DND-41 (cell line): ENCODE measurements at regions not wholly inside any gene's neighbourhood (a gene's known extent, or its start where the extent isn't known, plus 50 kb on each side); places are given as distances from the start of the nearest gene placed in this dataset.

ENCODE experiments used
- ATAC-seq: fragments of 200-7000 bp; cut with Tn5 transposase; 3 replicates; pipeline ENCODE4 v1.9.1; 2021; ENCODE audit warnings: low read depth; ENCODE audit not compliant: insufficient read depth
- DNase-seq: peaks from one replicate; pipeline ENCODE4 v3.0.0-alpha.2; 2020
- H2AFZ ChIP-seq: 2 replicates; pipeline ENCODE4 v1.6.0; 2012; ENCODE audit warnings: low read depth, low read length
- H3K27ac ChIP-seq: 2 replicates; pipeline ENCODE4 v1.5.1; 2012; ENCODE audit warnings: low read length, inconsistent platforms
- H3K27me3 ChIP-seq: fragments of 200-600 bp; sonication (generic); 2 replicates; pipeline ENCODE4 v1.6.0; 2012; ENCODE audit warnings: low read length, mild to moderate bottlenecking, inconsistent platforms; ENCODE audit not compliant: insufficient read depth, poor library complexity
- H3K36me3 ChIP-seq: 2 replicates; pipeline ENCODE4 v1.5.1; 2012; ENCODE audit warnings: low read length, inconsistent platforms; ENCODE audit not compliant: insufficient read depth
- H3K4me1 ChIP-seq: 2 replicates; pipeline ENCODE4 v1.5.1; 2012; ENCODE audit warnings: mild to moderate bottlenecking, low read length; ENCODE audit not compliant: insufficient read depth
- H3K4me2 ChIP-seq: 2 replicates; pipeline ENCODE4 v1.6.0; 2012; ENCODE audit warnings: mild to moderate bottlenecking, moderate library complexity, low read length, inconsistent platforms; ENCODE audit not compliant: insufficient read depth
- H3K4me3 ChIP-seq, 2 experiments: fragments of 200-600 bp in 1 of 2; shearing (Covaris generic) in 1 of 2; 2 replicates each; pipeline ENCODE4 v1.5.1; 2012 to 2016; ENCODE audit warnings: inconsistent platforms in 2 of 2, low read length in 2 of 2, mild to moderate bottlenecking in 2 of 2, low read depth in 1 of 2, moderate library complexity in 1 of 2
- H3K79me2 ChIP-seq: 2 replicates; pipeline ENCODE4 v1.6.0; 2012; ENCODE audit warnings: low read length, inconsistent platforms; ENCODE audit not compliant: insufficient read depth
- H3K9ac ChIP-seq: 2 replicates; pipeline ENCODE4 v1.6.0; 2012; ENCODE audit warnings: low read depth, mild to moderate bottlenecking, inconsistent platforms, low read length, moderate library complexity
- H3K9me3 ChIP-seq: 2 replicates; pipeline ENCODE4 v1.5.1; 2012; ENCODE audit warnings: low read length, moderate library complexity, mild to moderate bottlenecking, inconsistent platforms; ENCODE audit not compliant: insufficient read depth, severe bottlenecking
- H4K20me1 ChIP-seq: 2 replicates; pipeline ENCODE4 v1.6.0; 2012; ENCODE audit warnings: low read length; ENCODE audit not compliant: insufficient read depth
- EZH2 ChIP-seq: IDR thresholded peaks from 3 replicates; pipeline ENCODE4 v1.6.1; 2012; ENCODE audit warnings: borderline replicate concordance, low read depth, mild to moderate bottlenecking, moderate library complexity, low read length, inconsistent platforms; ENCODE audit not compliant: severe bottlenecking
- TF ChIP-seq, protein P1 (sequence below): IDR thresholded peaks from 2 replicates; pipeline ENCODE4 v1.5.1; 2012; ENCODE audit warnings: borderline replicate concordance, low read length, moderate library complexity, mild to moderate bottlenecking; ENCODE audit not compliant: poor library complexity, severe bottlenecking; ENCODE audit errors: extremely low read depth

DNA sequence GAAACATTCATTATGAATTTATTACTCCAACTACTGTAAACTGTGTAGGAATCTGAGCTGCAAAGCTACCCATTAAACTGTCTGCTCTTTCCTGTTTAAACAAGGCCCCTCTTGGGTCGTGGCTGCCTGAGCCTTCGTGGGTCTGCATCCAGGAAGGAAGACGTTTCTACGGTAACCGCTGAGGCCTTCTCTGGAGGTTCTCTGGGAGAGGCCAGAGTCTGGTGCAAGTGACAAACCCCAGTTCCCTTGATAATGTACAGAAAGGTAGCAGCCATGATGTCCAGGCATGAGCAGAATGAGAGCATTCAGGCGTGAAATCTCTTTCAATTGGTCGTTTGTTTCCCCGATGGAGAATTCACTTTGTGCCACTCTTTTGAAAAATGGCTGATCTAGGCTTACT lies 350.2 kb downstream of the PLPP3 start:
- Histone ChIP-seq H3K4me1 (peaks cover 10% of the 10 kb centered on the region), H3K4me3 (no peak overlapping the region), H3K9ac (no peak overlapping the region), H3K36me3 (no peaks in the 10 kb centered on the region), H3K79me2 (no peaks in the 10 kb centered on the region), H3K4me2 (no peak overlapping the region), H3K27me3 (no peaks in the 10 kb centered on the region), H2AFZ (no peak overlapping the region; the same call in 1 of the 2 replicates), H3K9me3 (no peaks in the 10 kb centered on the region), H3K27ac (no peak overlapping the region), H4K20me1 (no peaks in the 10 kb centered on the region)
- DNase-seq (peak; percentile 42), ATAC-seq (peak; percentile 59)
- no peak for TF ChIP-seq EZH2
- TF ChIP-seq, protein P1, sequence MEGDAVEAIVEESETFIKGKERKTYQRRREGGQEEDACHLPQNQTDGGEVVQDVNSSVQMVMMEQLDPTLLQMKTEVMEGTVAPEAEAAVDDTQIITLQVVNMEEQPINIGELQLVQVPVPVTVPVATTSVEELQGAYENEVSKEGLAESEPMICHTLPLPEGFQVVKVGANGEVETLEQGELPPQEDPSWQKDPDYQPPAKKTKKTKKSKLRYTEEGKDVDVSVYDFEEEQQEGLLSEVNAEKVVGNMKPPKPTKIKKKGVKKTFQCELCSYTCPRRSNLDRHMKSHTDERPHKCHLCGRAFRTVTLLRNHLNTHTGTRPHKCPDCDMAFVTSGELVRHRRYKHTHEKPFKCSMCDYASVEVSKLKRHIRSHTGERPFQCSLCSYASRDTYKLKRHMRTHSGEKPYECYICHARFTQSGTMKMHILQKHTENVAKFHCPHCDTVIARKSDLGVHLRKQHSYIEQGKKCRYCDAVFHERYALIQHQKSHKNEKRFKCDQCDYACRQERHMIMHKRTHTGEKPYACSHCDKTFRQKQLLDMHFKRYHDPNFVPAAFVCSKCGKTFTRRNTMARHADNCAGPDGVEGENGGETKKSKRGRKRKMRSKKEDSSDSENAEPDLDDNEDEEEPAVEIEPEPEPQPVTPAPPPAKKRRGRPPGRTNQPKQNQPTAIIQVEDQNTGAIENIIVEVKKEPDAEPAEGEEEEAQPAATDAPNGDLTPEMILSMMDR = no peak

DNA sequence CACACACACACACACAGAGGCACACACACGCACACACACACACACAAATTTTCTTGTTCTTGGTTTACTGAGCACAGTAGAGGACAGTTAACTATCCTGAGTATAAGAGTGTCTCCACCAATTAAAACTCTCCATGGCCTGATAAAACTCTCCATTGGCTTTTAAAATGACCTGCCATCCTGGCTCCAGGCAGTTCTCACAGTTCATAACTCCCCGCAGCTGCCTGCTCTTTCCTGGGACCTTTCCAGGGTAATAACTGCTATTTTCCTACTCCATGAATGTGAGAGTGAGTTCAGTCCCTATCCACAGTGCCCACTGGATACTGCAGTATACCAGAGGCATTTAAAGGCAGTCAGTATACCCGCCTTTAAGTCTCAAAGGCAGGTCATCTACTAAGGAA lies 351.5 kb downstream of the PLPP3 start:
- DNase-seq = no peak
- H3K9me3 ChIP-seq = no peaks in the 10 kb centered on the region
- H3K36me3 ChIP-seq = no peaks in the 10 kb centered on the region
- H3K4me2 ChIP-seq = no peak overlapping the region
- no peak overlapping the region for H3K4me3 ChIP-seq
- peaks cover 10% of the 10 kb centered on the region for H3K4me1 ChIP-seq
- no peak for ATAC-seq
- no peaks in the 10 kb centered on the region for H3K79me2 ChIP-seq
- no peaks in the 10 kb centered on the region for H4K20me1 ChIP-seq
- H3K27ac ChIP-seq = no peak overlapping the region
- no peak overlapping the region for H3K9ac ChIP-seq
- no peak for TF ChIP-seq EZH2
- H2AFZ ChIP-seq = no peak overlapping the region
- no peaks in the 10 kb centered on the region for H3K27me3 ChIP-seq

DNA sequence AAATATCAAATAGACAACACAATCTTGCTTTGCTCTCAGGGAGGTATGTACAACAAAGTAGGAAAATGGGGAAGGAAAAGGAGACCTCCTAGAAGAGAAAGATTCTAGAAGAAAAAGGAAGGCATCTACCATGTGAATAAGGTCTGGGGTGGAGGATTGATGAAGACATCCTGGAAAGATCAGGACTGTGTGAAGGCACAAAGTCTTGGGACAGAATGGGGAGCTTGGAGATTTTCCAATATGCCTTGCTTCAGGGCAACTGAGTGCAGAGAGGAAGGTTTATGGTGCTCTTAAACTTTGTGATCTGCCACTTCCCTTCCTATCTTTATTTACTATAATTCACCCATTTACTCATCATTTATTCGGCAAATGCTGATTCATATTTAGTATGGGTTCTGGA lies 352.0 kb downstream of the PLPP3 start:
- Histone ChIP-seq H2AFZ (no peak overlapping the region), H3K27ac (no peak overlapping the region), H3K9me3 (no peaks in the 10 kb centered on the region), H3K4me3 (no peak overlapping the region), H4K20me1 (no peaks in the 10 kb centered on the region), H3K4me1 (peaks cover 10% of the 10 kb centered on the region), H3K36me3 (no peaks in the 10 kb centered on the region), H3K9ac (no peak overlapping the region), H3K27me3 (no peaks in the 10 kb centered on the region), H3K79me2 (no peaks in the 10 kb centered on the region), H3K4me2 (no peak overlapping the region)
- TF ChIP-seq, protein P1 = no peak
- TF ChIP-seq EZH2 = no peak
- ATAC-seq (no peak), DNase-seq (no peak)

DNA sequence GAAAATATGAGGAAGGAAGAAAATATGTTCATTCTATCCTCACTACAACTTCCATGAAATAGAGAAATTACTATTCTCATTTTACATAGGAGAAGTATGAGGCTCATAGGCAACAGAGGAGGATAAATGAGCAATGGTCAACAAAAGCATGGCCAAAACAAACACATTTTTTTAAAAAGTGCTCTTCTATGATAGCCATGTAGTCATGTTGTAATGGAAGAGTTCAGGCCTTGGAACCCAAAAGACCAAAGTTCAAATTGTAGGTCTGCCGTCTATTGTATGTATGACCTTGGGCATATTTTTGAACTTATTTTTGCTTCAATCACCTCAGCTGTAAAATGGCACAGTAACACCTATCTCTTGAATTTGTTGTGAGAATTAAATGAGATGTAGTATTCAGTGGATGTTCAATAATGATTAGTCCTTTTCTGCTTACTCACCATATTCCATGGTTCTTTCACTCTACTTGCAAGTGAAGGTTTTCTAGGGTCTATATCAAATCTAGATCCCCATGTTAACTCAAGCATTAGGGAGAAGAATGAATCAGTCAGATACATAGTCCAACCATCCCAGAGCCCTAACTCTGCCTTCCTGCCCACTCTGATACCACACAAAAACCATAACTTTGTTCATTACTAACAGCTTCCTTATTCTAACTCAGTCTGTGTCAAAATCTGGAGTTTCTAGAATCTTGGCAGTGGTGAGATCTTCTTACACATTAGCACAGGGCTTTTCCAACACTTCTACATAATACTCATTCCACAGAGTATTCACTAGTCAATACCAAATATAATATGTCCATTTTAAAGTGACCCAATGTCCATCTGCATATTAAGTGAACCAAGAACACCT lies 353.2 kb downstream of the PLPP3 start:
- Histone ChIP-seq H3K36me3 (no peaks in the 10 kb centered on the region), H3K79me2 (no peaks in the 10 kb centered on the region), H4K20me1 (no peaks in the 10 kb centered on the region), H3K27me3 (no peaks in the 10 kb centered on the region), H3K4me2 (no peak overlapping the region), H3K9ac (no peak overlapping the region), H2AFZ (no peak overlapping the region), H3K9me3 (no peaks in the 10 kb centered on the region), H3K4me3 (no peak overlapping the region), H3K27ac (no peak overlapping the region), H3K4me1 (peaks cover 10% of the 10 kb centered on the region)
- TF ChIP-seq EZH2 = no peak
- DNase-seq = no peak
- no peak for ATAC-seq
